Stimulated activated CD4-positive, alpha-beta T cell treated with anti-CD3 and anti-CD28 coated beads, Interleukin-15, amount 100 ng/mL, for 24 hours (primary cell): ENCODE measurements at regions not wholly inside any gene's neighbourhood (a gene's known extent, or its start where the extent isn't known, plus 50 kb on each side); places are given as distances from the start of the nearest gene placed in this dataset.
A peak's percentile ranks its signal among the peaks of the same experiment; 100 is the strongest.
"Not testable (repeated sequence)": the region's sequence is repeated elsewhere in the genome, so short reads cannot be mapped to it uniquely, and the experiment has no call there.

ENCODE experiments used
- DNase-seq: peaks from one replicate; pipeline ENCODE4 v3.0.0-alpha.2; 2020

DNA sequence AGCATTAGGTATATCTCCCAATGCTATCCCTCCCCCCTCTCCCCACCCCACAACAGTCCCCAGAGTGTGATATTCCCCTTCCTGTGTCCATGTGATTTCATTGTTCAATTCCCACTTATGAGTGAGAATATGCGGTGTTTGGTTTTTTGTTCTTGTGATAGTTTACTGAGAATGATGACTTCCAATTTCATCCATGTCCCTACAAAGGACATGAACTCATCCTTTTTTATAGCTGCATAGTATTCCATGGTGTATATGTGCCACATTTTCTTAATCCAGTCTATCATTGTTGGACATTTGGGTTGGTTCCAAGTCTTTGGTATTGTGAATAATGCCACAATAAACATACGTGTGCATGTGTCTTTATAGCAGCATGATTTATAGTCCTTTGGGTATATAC lies 194.6 kb upstream of the WSB1 start:
- DNase-seq = not testable (repeated sequence)

- DNase-seq = not testable (repeated sequence)
Observed at GRCh38 chr17:27104605-27105221, 189.2 kb upstream of the WSB1 start.

GRCh38 chr17:27105636-27106035 lies 188.3 kb upstream of the WSB1 start:
- no peak for DNase-seq

DNA sequence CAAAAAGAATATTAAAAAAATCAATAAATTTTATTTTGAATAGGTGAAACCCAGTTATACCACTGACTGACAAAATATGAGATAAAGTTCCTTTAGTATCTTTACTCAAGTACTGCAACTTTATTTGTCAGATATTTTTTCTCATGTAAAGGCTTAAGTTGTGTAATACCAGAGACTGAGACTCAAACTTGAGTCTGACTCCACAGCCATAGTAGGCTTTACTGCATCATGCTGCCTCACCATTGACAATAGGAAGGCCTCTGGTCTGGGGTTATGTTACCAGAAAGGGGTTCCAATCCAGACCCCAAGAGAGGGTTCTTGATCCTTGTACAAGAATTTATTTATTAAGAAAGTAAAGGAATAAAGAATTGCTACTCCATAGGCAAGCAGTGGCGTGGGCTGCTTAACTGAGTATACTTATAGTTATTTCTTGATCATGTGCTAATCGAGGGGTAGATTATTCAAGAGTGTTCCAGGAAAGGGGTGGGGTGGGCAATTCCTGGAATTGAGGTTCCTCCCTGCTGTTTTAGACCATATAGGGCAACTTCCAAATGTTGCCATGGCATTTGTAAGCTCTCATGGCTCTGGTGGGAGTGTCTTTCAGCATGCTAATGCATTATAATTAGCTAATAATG lies 187.4 kb upstream of the WSB1 start:
- DNase-seq = no peak

DNA sequence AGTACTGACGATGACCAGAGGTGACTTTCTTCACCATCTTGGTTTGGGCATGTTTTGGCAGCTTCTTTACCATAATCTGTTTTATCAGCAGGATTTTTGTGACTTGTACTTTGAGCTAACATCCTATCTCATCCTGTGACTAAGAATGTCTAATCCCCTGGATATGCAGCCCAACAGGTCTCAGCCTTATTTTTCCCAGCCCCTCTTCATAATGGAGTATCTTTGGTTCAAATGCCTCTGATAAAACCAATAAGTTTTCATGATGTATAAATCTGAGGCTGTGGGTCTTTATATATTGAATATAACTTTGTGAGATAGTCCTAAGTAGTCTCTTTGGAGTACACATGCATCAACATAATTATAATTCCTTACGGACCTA lies 186.9 kb upstream of the WSB1 start:
- no peak for DNase-seq

GRCh38 chr17:27107386-27108328 lies 186.3 kb upstream of the WSB1 start:
- not testable (repeated sequence) for DNase-seq

- no peak for DNase-seq
Observed at GRCh38 chr17:27109346-27109745, 184.6 kb upstream of the WSB1 start.

DNA sequence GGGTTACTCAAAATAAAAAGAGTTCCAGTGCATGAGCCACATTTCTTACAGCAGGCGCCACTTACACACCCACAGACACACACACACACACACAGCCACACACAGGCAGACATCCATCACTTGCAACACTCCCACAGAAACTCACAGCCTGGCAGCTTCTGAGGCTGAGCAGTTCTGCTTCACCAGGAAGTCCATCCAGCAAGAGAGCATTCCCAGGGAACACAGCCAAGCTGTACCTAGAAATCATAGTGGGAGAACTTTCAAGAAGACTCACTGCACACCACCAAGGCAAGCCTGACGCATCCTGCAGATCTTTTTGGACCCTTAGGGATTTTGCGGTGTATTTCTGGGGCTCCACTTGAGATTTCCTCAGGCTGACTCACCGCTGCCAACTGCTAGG lies 140.9 kb upstream of the WSB1 start:
- DNase-seq = no peak

DNA sequence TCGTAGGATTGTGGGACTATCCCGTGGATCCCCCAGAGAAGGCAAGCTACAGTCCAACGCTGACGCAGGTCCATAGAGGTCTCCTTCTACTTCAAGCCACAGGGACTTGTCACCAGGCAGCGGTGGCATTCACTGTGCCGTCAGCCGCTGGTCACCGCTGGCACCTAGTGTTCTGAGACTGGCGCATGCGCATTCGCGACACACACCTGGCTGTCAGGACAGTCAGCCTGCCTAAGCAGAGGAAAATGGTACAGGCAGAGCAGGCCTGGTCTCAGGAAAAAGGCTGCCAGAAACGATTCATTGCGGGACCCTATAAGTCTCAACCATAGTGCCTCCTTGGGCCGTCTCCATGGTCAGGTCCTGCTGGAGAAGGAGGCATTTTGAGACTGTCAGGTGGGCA lies 138.0 kb upstream of the WSB1 start:
- DNase-seq = no peak

DNA sequence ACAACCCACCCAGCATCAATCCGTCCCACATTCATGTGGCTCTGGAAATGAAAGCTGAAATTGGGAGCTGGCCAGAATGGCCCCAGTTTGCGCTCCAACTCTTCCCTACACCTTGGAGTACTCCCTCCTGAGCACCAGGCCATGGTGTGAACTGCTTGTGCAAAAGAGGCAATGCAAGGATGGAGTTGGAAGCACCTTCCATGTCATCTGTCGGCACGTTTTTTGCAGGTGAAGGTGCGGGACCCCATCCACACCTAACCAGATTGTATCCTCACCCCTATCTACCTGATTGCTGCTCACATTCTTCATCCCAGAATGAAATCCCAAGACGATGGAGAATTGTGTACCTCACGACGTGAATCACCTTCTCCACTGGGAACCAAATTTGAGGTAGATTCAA lies 136.6 kb upstream of the WSB1 start:
- DNase-seq = no peak

DNA sequence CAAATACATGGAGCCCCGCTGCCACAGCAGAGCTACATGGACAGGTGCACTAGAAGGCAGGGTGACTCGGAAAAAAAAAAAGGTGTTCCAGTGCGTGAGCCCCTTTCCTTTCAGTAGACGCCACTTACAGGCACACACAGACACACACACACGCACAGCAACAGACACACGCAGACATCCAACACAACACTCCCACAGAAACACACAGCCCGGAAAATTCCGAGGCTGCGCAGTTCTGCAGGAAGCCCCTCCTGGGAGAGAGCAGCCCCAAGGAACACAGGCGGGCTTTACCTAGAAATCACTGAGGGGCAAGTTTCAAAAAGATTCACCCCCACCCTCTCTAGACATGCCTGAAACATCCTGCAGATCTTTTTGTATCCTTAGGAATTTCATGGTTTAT lies 136.0 kb upstream of the WSB1 start:
- DNase-seq = no peak

DNA sequence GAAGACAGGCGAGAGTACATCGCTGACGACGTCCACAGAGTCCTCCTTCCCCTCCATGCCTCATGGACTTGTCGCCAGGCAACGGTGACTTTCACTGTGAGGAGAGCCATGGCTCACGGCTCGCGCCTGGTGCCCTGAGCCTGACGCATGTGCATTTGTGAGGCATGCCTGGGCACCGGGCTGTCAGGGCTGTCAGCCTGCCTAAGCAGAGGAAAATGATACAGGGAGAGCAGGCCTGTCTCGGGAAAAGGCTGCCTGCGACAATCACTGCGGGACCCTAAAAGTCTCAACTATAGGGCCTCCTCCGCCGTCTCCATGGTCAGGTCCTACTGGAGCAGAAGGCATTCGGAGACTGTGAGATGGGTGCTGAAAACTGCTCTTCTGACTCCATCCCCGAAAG lies 135.5 kb upstream of the WSB1 start:
- DNase-seq = no peak

DNA sequence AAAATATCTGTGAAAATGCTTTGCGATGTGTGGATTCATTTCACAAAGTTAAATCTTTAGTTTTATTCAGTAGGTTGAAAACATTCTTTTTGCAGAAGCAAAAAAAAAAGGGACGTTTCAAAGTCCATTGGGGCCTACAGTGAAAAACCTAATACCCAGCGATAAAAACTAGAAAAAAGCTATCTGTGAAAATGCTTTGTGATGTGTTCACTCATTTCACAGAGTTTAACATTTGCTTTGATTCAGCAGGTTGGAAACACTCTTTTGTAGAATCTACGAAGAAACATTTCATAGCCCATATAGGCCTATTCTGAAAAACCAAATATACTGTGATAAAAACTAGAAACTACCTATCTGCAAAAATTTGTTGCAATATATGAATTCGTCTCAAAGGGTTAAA lies 113.6 kb upstream of the WSB1 start:
- no peak for DNase-seq

- DNase-seq = not testable (repeated sequence)
Observed at GRCh38 chr17:27181379-27181925, 112.5 kb upstream of the WSB1 start.

DNA sequence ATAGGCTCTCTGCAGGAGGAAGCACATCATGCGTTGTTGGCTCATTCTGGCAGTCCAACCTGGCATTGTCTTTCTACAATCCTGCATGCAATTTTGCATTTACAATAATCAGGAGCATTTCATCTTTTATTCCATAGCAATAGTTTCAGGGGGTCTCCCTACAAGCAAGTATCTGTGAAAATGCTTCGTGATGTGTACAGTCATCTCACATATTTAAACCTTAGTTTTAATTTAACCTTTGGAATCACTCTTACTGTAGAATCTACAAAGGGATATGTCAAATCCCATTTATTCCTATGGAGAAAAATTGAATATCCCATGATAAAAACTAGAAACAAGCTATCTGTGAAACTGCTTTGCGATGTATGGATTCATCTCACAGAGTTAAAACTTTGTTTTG lies 112.0 kb upstream of the WSB1 start:
- DNase-seq = no peak

GRCh38 chr17:27197505-27197904 lies 96.4 kb upstream of the WSB1 start:
- peak; percentile 32 for DNase-seq

GRCh38 chr17:27199948-27200347 lies 94.0 kb upstream of the WSB1 start:
- DNase-seq = no peak

- DNase-seq = no peak
Observed at GRCh38 chr17:27200476-27200875, 93.4 kb upstream of the WSB1 start.

DNA sequence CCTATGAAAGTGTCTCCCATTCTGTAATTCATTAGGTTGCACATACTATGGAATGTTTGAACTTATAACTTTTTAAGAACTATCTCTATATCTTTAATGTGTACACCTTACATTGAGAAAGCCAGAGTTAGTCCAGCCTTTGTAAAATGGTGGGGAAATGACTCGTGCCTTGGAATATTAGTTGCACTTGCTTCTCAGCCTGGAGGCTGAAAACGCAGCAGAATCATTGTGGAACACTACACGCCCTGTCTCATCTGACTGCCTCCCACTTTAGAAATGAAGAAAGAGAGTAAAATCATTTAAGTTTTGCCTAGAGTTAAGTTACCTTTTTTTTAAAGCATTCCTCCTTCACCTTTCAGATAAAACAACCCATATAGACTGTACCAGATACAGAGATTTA lies 90.7 kb upstream of the WSB1 start:
- DNase-seq = no peak

- peak; percentile 9 for DNase-seq
Observed at GRCh38 chr17:27206447-27206846, 87.5 kb upstream of the WSB1 start.

GRCh38 chr17:27207073-27207513 lies 86.8 kb upstream of the WSB1 start:
- DNase-seq = no peak

GRCh38 chr17:27208370-27208769 lies 85.5 kb upstream of the WSB1 start:
- DNase-seq = not testable (repeated sequence)

- no peak for DNase-seq
Observed at GRCh38 chr17:27209316-27209715, 84.6 kb upstream of the WSB1 start.

GRCh38 chr17:27210809-27211208 lies 83.1 kb upstream of the WSB1 start:
- not testable (repeated sequence) for DNase-seq
